H9 (cell line): ENCODE measurements at regions not wholly inside any gene's neighbourhood (a gene's known extent, or its start where the extent isn't known, plus 50 kb on each side); places are given as distances from the start of the nearest gene placed in this dataset.

Experiments used
- DNase-seq: peaks from one replicate; pipeline ENCODE4 v3.0.0-alpha.2; 2017
- H2AFZ ChIP-seq: one replicate; pipeline ENCODE4 v1.6.1; 2013; ENCODE audit warnings: mild to moderate bottlenecking, low read length, control low read depth, moderate library complexity
- H2AK5ac ChIP-seq: 2 replicates; pipeline ENCODE4 v1.6.1; 2013; ENCODE audit warnings: low read length, control low read depth, mixed read lengths; ENCODE audit not compliant: insufficient read length
- H2BK120ac ChIP-seq: one replicate; pipeline ENCODE4 v1.6.1; 2013; ENCODE audit warnings: low read depth, mild to moderate bottlenecking, low read length, control low read depth, inconsistent platforms; ENCODE audit not compliant: poor library complexity, severe bottlenecking
- H2BK12ac ChIP-seq: 2 replicates; pipeline ENCODE4 v1.6.1; 2013; ENCODE audit warnings: low read length, control low read depth, mixed read lengths, low read depth; ENCODE audit not compliant: insufficient read length
- H2BK15ac ChIP-seq: 2 replicates; pipeline ENCODE4 v1.6.1; 2013; ENCODE audit warnings: low read depth, low read length, control low read depth
- H2BK20ac ChIP-seq: one replicate; pipeline ENCODE4 v1.6.1; 2013; ENCODE audit warnings: low read depth, mild to moderate bottlenecking, low read length, control low read depth, inconsistent platforms; ENCODE audit not compliant: poor library complexity, severe bottlenecking
- H2BK5ac ChIP-seq: 2 replicates; pipeline ENCODE4 v1.6.1; 2013; ENCODE audit warnings: low read length, control low read depth, mixed read lengths; ENCODE audit not compliant: insufficient read length
- H3K14ac ChIP-seq: 2 replicates; pipeline ENCODE4 v1.6.1; 2013; ENCODE audit warnings: low read length, control low read depth; ENCODE audit not compliant: insufficient read depth
- H3K18ac ChIP-seq: 2 replicates; pipeline ENCODE4 v1.6.1; 2013; ENCODE audit warnings: low read depth, mild to moderate bottlenecking, mixed read lengths, low read length, control low read depth; ENCODE audit not compliant: insufficient read length
- H3K23ac ChIP-seq: 2 replicates; pipeline ENCODE4 v1.6.1; 2013; ENCODE audit warnings: low read length, control low read depth, mixed read lengths, low read depth; ENCODE audit not compliant: insufficient read length
- H3K23me2 ChIP-seq: 2 replicates; pipeline ENCODE4 v1.6.1; 2013; ENCODE audit warnings: low read depth, mild to moderate bottlenecking, mixed read lengths, low read length, control low read depth; ENCODE audit not compliant: insufficient read length, poor library complexity, severe bottlenecking
- H3K27ac ChIP-seq: 2 replicates; pipeline ENCODE4 v1.5.1; 2013; ENCODE audit warnings: low read length, control low read depth, mixed read lengths, low read depth; ENCODE audit not compliant: insufficient read length
- H3K27me3 ChIP-seq: 2 replicates; pipeline ENCODE4 v1.6.1; 2013; ENCODE audit warnings: low read length, control low read depth, inconsistent platforms; ENCODE audit not compliant: insufficient read depth
- H3K4ac ChIP-seq: 2 replicates; pipeline ENCODE4 v1.6.1; 2013; ENCODE audit warnings: low read depth, mild to moderate bottlenecking, control low read depth, inconsistent platforms, low read length, moderate library complexity
- H3K4me1 ChIP-seq: 2 replicates; pipeline ENCODE4 v1.6.1; 2013; ENCODE audit warnings: low read length, control low read depth, inconsistent platforms; ENCODE audit not compliant: insufficient read depth
- H3K4me2 ChIP-seq: 2 replicates; pipeline ENCODE4 v1.6.1; 2013; ENCODE audit warnings: low read length, control low read depth, mixed read lengths; ENCODE audit not compliant: insufficient read length, insufficient read depth
- H3K56ac ChIP-seq: 2 replicates; pipeline ENCODE4 v1.6.1; 2013; ENCODE audit warnings: low read depth, mild to moderate bottlenecking, mixed read lengths, low read length, control low read depth; ENCODE audit not compliant: insufficient read length
- H3K79me1 ChIP-seq: 2 replicates; pipeline ENCODE4 v1.6.1; 2013; ENCODE audit warnings: low read depth, mild to moderate bottlenecking, moderate library complexity, low read length, control low read depth, inconsistent platforms; ENCODE audit not compliant: insufficient read depth, poor library complexity, severe bottlenecking
- H3K79me2 ChIP-seq: 2 replicates; pipeline ENCODE4 v1.6.1; 2013; ENCODE audit warnings: low read length, control low read depth, inconsistent platforms; ENCODE audit not compliant: insufficient read depth
- H3K9ac ChIP-seq: 2 replicates; pipeline ENCODE4 v1.6.1; 2013; ENCODE audit warnings: low read length, control low read depth, mixed read lengths; ENCODE audit not compliant: insufficient read length; ENCODE audit errors: extremely low read depth
- H3K9me3 ChIP-seq: one replicate; pipeline ENCODE4 v1.6.1; 2013; ENCODE audit warnings: low read depth, low read length, inconsistent platforms; ENCODE audit not compliant: control insufficient read depth
- H3T11ph ChIP-seq: one replicate; pipeline ENCODE4 v1.6.1; 2013; ENCODE audit warnings: mild to moderate bottlenecking, low read length, control low read depth, inconsistent platforms
- H4K20me1 ChIP-seq: one replicate; pipeline ENCODE4 v1.6.1; 2013; ENCODE audit not compliant: control insufficient read depth, insufficient read length, insufficient read depth
- H4K5ac ChIP-seq: 2 replicates; pipeline ENCODE4 v1.6.1; 2013; ENCODE audit warnings: low read depth, mild to moderate bottlenecking, mixed read lengths, low read length, control low read depth; ENCODE audit not compliant: insufficient read length
- H4K8ac ChIP-seq: replicated peaks from 2 replicates; pipeline ENCODE4 v1.6.1; 2013; ENCODE audit warnings: low read length, control low read depth, mixed read lengths, low read depth; ENCODE audit not compliant: insufficient read length
- H4K91ac ChIP-seq: 2 replicates; pipeline ENCODE4 v1.6.1; 2013; ENCODE audit warnings: low read depth, mild to moderate bottlenecking, moderate library complexity, mixed read lengths, low read length, control low read depth; ENCODE audit not compliant: insufficient read length
- H3K27ac Mint-ChIP-seq, 3 experiments: 2 replicates in 2 of 3; 3 replicates in 1 of 3; pipeline ENCODE4 v1.8.0; 2020 to 2021; ENCODE audit warnings: mixed read lengths in 3 of 3, mild to moderate bottlenecking in 1 of 3, moderate library complexity in 1 of 3
- H3K27me3 Mint-ChIP-seq: 2 replicates; pipeline ENCODE4 v1.8.0; 2021; ENCODE audit warnings: low read depth, mild to moderate bottlenecking, moderate library complexity, mixed read lengths
- H3K36me3 Mint-ChIP-seq, 3 experiments: 2 replicates in 2 of 3; 3 replicates in 1 of 3; pipeline ENCODE4 v1.8.0; 2020 to 2021; ENCODE audit warnings: low read depth in 3 of 3, mixed read lengths in 3 of 3; ENCODE audit not compliant: insufficient read depth in 1 of 3
- H3K4me1 Mint-ChIP-seq, 2 experiments: 2 replicates each; pipeline ENCODE4 v1.8.0; 2020; ENCODE audit warnings: mixed read lengths in 2 of 2
- H3K4me3 Mint-ChIP-seq, 2 experiments: 2 replicates in 1 of 2; 3 replicates in 1 of 2; pipeline ENCODE4 v1.8.0; 2020 to 2021; ENCODE audit warnings: mild to moderate bottlenecking in 2 of 2, mixed read lengths in 2 of 2, moderate library complexity in 1 of 2
- H3K9me3 Mint-ChIP-seq, 2 experiments: 2 replicates in 1 of 2; 3 replicates in 1 of 2; pipeline ENCODE4 v1.8.0; 2020; ENCODE audit warnings: mild to moderate bottlenecking in 2 of 2, mixed read lengths in 2 of 2, moderate library complexity in 1 of 2
- WGBS: extraction: QIAGEN DNeasy Blood & Tissue Kit; methylation state at CpG from one replicate; pipeline ENCODE4 v1.1.7; 2013; ENCODE audit warnings: missing lambda C conversion rate, low lambda C conversion rate, mixed read lengths; ENCODE audit not compliant: insufficient read length; ENCODE audit errors: extremely low coverage; 5-methylcytosine and 5-hydroxymethylcytosine counted together
- TF ChIP-seq, protein P1 (sequence below): fragments of 200-600 bp; sonication (generic); conservative IDR thresholded peaks from 3 replicates; pipeline ENCODE4 v1.8.0; 2021; ENCODE audit warnings: antibody characterized with exemption, mild to moderate bottlenecking

DNA sequence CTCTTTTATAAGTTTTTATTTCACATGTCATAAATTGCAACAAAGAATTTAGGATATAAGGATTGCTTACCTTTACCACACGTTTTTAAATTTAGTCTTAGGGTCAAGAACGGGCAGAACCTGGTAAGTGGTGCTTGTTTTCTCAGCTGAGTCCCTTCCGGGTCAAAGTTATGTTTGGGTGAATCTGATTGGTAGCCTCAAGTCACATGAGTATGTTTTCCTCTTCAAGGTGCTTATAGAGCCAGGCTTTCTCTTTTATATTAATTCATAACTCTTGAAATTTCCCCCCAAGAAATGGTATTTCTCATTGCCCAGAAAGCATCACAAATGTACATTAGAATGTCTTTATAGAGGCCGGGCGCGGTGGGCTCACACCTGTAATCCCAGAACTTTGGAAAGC, 415.7 kb upstream of the ROBO2 start:
- no peak overlapping the region for H3T11ph ChIP-seq
- H2AFZ ChIP-seq = no peak overlapping the region
- Mint-ChIP-seq H3K27ac (no peak overlapping the region), H3K4me3 (no peak overlapping the region), H3K4me1 (no peaks in the 10 kb centered on the region), H3K36me3 (no peaks in the 10 kb centered on the region), H3K9me3 (no peaks in the 10 kb centered on the region; a peak in 1 of 5 replicates), H3K27me3 (no peaks in the 10 kb centered on the region)
- no peak overlapping the region for H4K8ac ChIP-seq
- no peak overlapping the region for H3K56ac ChIP-seq
- H2BK120ac ChIP-seq = no peak overlapping the region
- no peaks in the 10 kb centered on the region for H4K20me1 ChIP-seq
- no CpG with 5 or more reads among the region's 6 CpGs for WGBS
- H3K9ac ChIP-seq = no peak overlapping the region
- no peak overlapping the region for H2BK15ac ChIP-seq
- H3K9me3 ChIP-seq = no peaks in the 10 kb centered on the region
- H3K4me2 ChIP-seq = no peak overlapping the region
- H3K23ac ChIP-seq = no peak overlapping the region
- no peaks in the 10 kb centered on the region for H3K4me1 ChIP-seq
- no peak overlapping the region for H2BK12ac ChIP-seq
- DNase-seq = no peak
- H3K79me1 ChIP-seq = no peaks in the 10 kb centered on the region
- no peaks in the 10 kb centered on the region for H3K23me2 ChIP-seq
- no peak overlapping the region for H3K14ac ChIP-seq
- H3K79me2 ChIP-seq = no peaks in the 10 kb centered on the region
- H3K4ac ChIP-seq = no peak overlapping the region
- H2BK20ac ChIP-seq = no peak overlapping the region
- H3K27ac ChIP-seq = no peak overlapping the region
- no peak overlapping the region for H4K5ac ChIP-seq
- no peak overlapping the region for H4K91ac ChIP-seq
- no peak overlapping the region for H2AK5ac ChIP-seq
- TF ChIP-seq, protein P1, sequence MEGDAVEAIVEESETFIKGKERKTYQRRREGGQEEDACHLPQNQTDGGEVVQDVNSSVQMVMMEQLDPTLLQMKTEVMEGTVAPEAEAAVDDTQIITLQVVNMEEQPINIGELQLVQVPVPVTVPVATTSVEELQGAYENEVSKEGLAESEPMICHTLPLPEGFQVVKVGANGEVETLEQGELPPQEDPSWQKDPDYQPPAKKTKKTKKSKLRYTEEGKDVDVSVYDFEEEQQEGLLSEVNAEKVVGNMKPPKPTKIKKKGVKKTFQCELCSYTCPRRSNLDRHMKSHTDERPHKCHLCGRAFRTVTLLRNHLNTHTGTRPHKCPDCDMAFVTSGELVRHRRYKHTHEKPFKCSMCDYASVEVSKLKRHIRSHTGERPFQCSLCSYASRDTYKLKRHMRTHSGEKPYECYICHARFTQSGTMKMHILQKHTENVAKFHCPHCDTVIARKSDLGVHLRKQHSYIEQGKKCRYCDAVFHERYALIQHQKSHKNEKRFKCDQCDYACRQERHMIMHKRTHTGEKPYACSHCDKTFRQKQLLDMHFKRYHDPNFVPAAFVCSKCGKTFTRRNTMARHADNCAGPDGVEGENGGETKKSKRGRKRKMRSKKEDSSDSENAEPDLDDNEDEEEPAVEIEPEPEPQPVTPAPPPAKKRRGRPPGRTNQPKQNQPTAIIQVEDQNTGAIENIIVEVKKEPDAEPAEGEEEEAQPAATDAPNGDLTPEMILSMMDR = no peak
- H2BK5ac ChIP-seq = no peak overlapping the region
- H3K18ac ChIP-seq = no peak overlapping the region
- H3K27me3 ChIP-seq = no peaks in the 10 kb centered on the region
